A549 (cell line): ENCODE measurements at regions not wholly inside any gene's neighbourhood (a gene's known extent, or its start where the extent isn't known, plus 50 kb on each side); places are given as distances from the start of the nearest gene placed in this dataset.

Experiments
- CTCF ChIP-seq: fragments of >200 bp; sonication (Bioruptor Twin); formaldehyde crosslinking; IDR thresholded peaks from 3 replicates; pipeline ENCODE4 v1.5.1; 2016
- ESRRA ChIP-seq: fragments of 150-350 bp; IDR thresholded peaks from 2 replicates; pipeline ENCODE4 v1.6.1; 2014; ENCODE audit warnings: mild to moderate bottlenecking, low read length, borderline replicate concordance
- HDAC2 ChIP-seq: fragments of 200-600 bp; sonication (generic); IDR thresholded peaks from 2 replicates; pipeline ENCODE4 v1.6.1; 2016
- JUNB ChIP-seq: fragments of >200 bp; sonication (Bioruptor Twin); formaldehyde crosslinking; IDR thresholded peaks from 2 replicates; pipeline ENCODE4 v1.6.1; 2016
- MAFK ChIP-seq: fragments of 450-650 bp; IDR thresholded peaks from 2 replicates; pipeline ENCODE4 v1.6.1; 2014; ENCODE audit not compliant: partially characterized antibody
- POLR2A ChIP-seq: IDR thresholded peaks from 2 replicates; pipeline ENCODE4 v1.6.1; 2012; ENCODE audit warnings: mild to moderate bottlenecking, low read length
- POLR2AphosphoS2 ChIP-seq: conservative IDR thresholded peaks from 2 replicates; pipeline ENCODE4 v1.6.1; 2012; ENCODE audit warnings: low read length, improper control_type of control experiment, inconsistent platforms
- RARB ChIP-seq: fragments of 250-450 bp; sonication (Bioruptor Pico); IDR thresholded peaks from 2 replicates; pipeline ENCODE4 v1.8.0; 2021; ENCODE audit warnings: mild to moderate bottlenecking, moderate library complexity

DNA sequence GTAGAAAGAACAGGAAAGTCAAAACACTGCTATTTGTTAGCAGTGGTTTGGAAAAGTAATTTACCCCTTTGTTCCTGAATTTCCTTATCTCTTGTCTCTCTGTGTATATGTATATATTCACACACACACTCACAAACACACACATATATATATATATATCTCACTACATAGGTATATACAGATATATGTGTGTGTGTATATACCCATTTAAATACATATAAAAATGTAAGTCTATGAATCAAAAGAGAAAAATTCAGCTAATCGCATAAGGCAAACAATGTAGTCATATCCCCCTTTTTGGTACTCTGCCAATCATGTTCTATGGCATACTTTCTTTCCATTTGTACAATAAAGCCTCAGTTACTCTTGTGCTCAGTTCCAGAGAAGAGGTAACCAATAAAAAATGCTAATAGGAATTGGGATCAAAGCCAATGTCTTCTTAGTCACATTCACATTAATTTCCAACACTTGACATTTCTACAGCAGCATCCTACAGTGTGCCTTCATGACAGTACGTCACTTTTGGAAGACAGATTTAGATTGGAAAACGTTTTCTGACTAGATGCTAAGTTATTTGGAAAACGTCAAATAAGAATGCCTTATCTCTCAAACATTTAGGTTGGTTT, 94.6 kb downstream of the MC4R start:
- TF ChIP-seq ESRRA, result no peak
- no peak for TF ChIP-seq RARB (CRISPR knock-in tag)
- TF ChIP-seq POLR2A, result no peak
- no peak for TF ChIP-seq POLR2AphosphoS2
- TF ChIP-seq MAFK, result no peak
- no peak for TF ChIP-seq CTCF
- no peak for TF ChIP-seq HDAC2
- no peak for TF ChIP-seq JUNB
